GM18907 (cell line): ENCODE measurements at regions not wholly inside any gene's neighbourhood (a gene's known extent, or its start where the extent isn't known, plus 50 kb on each side); places are given as distances from the start of the nearest gene placed in this dataset.
A peak's percentile ranks its signal among the peaks of the same experiment; 100 is the strongest.
"Not testable (repeated sequence)": the region's sequence is repeated elsewhere in the genome, so short reads cannot be mapped to it uniquely, and the experiment has no call there.

Experiments used
- ATAC-seq: cut with Tn5 transposase; IDR thresholded peaks from one replicate; pipeline ENCODE4 v1.9.1; 2021; ENCODE audit warnings: mild to moderate bottlenecking, moderate library complexity; ENCODE audit not compliant: unreplicated experiment

DNA sequence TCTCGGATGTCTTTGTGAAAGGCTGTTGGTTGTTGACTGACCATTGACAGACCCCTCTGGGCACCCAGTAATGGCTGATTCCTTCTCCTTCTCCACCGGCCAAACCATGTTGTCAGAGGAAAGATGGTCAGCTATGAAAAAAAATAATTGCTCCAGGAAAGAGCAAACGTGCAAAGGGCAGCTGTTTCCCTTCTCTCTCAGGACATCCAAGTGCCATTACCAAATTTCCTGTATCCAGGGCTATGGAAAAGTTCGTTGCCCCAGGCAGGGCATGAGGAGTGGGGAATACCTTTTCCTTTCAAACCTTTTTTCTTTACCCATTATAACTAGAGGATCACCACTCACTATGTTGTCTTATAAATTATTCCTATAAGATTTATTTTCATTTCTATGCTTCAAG lies 321.5 kb upstream of the HNRNPA3 start:
- no peak for ATAC-seq

DNA sequence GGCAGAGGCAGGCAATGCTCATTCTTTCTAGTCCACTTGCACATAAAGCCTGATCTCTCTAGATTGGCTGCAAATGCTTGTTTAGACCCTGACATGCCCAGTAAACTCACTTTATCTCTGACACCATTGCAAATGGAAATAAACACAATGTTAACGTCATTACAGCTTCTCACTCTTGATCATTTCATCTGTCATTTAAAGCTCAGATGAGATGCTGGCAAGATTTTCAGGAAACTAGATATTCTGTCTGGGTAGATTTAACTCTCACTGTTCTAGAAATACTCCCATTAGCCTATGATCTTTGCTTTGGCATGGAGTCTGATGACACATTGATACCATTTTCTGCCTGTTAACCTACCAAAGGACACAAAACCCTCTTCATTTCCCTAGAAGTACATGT lies 320.7 kb upstream of the HNRNPA3 start:
- ATAC-seq, result no peak

- no peak for ATAC-seq
Measured at GRCh38 chr2:176892676-176893226, 319.8 kb upstream of the HNRNPA3 start.

DNA sequence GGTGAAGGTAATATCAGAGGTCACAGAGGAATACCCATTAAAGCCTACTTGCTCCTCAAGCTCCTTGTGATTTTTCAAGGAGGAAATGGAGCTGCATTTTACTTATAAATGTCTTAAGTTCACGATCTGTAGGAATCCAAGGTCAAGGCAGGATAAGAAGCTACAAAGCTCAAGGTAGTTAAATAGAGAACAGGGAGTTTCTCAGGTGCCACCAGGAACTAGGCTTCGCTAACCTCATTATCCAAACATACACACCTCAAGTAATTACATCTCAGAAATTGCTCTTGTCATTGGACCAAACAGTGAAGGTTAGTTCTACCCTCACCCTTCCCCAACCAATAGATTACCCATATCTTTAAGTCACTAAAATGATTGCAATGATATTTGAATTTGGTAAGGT lies 317.4 kb upstream of the HNRNPA3 start:
- ATAC-seq, result no peak

- ATAC-seq, result no peak
Measured at GRCh38 chr2:176902454-176902853, 310.1 kb upstream of the HNRNPA3 start.

DNA sequence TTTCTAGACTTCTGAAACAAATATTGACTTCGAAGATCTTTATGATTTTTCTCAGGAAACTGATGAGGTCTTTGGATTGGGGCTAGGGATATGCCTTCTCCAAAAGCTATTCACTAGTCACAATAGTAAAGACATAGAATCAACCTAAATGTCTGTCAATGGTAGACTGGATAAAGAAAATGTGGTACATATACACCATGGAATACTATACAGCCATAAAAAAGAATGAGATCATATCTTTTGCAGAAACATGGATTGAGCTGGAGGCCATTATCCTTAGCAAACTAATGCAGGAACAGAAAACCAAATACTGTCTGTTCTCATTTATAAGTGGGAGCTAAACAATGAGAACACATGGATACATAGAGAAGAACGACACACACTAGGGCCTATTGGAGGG lies 308.5 kb upstream of the HNRNPA3 start:
- ATAC-seq, result not testable (repeated sequence)

DNA sequence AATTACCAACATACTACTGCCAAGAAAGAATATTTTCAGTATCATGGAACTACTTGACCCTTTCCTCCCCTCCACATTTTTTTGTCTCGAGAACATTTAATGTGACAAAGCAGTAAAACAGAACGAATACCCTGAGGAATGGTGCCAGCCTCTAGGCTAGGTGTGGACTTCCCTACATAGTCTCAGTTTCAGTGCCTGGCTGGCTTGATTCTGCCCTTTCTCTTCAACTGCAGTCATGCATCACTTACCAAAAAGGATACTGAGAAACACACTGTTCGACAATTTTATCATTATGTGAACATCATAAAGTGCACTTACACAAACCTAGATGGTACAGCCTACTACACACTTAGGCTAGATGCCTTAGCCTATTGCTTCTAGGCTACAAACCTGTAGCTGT lies 305.3 kb upstream of the HNRNPA3 start:
- no peak for ATAC-seq

DNA sequence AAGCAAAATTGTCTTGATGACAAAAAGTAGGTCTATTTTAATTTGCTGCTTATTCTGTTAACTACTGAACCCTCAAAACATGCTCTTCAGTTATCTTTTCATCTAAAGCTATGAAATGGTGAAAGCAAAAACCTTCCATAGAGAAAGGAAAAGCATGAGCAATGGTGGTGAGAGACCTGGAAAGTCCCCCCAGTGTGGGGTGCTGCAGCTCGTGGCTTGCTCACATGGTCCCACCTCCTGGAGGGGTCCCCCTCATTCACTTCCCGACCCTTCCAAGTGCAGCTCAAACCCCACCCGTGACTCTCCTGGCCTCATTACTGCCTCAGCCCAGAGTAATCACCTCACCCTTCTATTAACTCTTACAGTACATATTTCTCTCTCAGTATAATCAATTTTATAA lies 301.8 kb upstream of the HNRNPA3 start:
- ATAC-seq, result no peak

DNA sequence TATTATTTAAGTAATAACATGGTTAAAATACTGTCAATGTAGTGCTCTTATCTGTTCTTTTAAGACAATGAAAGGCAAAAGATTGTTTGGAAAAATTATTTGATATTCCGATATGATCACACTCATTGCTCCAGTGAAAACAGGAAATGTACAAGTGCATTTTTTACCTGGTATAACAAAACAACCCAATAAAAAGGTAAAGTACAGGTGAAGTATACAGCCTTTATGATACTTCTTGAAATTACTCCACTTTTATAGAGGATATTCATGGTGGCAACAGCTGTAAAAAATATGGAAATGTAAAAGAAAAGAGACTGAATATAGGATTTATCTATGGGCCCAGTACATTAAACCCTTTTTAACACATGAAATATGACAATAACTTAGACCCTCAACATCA lies 298.6 kb upstream of the HNRNPA3 start:
- ATAC-seq, result no peak

GRCh38 chr2:176914371-176914770 lies 298.2 kb upstream of the HNRNPA3 start:
- no peak for ATAC-seq

GRCh38 chr2:176922545-176922944 lies 290.0 kb upstream of the HNRNPA3 start:
- not testable (repeated sequence) for ATAC-seq

DNA sequence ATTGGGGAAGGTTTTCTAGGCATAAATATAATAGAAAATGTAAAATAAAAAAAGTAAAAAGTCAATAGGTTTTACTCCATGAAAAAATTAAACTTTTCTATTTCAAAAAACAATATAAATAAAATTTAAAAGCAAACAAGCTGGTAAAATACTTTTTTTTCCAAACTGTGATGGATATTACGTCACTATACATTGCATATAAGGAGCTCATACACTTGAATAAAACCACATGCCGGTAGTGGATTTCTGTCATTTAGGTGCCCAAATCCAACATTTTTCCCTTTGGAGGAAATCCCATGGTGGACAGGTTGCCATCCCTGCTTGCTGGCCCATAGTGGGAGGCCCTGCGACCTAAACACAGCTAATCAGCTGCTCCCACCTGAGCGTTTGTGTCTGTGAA lies 289.4 kb upstream of the HNRNPA3 start:
- ATAC-seq, result no peak

DNA sequence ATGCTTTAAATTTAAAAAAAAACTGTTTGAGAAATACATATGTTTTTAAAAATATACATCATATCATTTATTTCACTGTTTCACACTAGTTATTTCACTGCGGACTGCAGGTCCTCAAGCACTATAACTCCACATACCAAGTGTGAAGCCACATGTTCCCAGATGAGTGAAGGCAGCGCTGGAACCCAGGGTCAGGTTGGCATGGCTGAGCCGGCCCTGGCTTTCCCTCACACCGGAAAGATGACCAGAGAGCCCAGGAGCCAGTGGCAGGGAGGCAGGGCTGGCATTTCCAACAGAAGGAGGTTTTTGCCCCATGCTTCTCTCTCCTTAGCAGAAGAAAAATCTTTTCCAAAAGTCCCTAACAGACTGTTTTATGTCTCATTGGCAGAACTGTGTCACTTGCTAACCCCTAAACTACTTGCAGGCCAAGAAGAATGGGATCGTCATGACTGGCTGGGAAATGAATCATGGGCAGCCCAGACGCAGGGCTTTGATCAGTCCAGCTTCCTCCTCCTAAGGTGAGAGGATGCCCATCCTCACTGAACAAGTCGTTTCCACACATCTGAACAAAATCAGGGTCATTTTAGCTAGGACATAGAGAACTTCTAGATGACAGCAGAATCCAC lies 287.6 kb upstream of the HNRNPA3 start:
- ATAC-seq, result no peak

GRCh38 chr2:176926453-176926852 lies 286.1 kb upstream of the HNRNPA3 start:
- ATAC-seq, result no peak

DNA sequence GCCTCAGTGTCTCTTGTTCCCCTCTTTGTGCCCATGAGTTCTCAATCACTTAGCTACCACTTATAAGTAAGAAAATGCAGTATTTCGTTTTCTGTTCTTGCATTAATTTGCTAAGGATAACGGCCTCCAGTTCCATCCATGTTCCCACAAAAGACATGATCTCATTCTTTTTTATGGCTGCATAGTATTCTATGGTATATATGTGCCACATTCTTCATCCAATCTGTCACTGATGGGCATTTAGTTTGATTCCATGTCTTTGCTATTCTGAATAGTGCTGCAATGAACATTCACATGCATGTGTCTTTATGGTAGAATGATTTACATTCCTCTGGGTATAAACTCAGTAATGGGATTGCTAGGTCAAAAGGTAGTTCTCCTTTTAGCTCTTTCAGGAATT lies 283.2 kb upstream of the HNRNPA3 start:
- ATAC-seq, result not testable (repeated sequence)

DNA sequence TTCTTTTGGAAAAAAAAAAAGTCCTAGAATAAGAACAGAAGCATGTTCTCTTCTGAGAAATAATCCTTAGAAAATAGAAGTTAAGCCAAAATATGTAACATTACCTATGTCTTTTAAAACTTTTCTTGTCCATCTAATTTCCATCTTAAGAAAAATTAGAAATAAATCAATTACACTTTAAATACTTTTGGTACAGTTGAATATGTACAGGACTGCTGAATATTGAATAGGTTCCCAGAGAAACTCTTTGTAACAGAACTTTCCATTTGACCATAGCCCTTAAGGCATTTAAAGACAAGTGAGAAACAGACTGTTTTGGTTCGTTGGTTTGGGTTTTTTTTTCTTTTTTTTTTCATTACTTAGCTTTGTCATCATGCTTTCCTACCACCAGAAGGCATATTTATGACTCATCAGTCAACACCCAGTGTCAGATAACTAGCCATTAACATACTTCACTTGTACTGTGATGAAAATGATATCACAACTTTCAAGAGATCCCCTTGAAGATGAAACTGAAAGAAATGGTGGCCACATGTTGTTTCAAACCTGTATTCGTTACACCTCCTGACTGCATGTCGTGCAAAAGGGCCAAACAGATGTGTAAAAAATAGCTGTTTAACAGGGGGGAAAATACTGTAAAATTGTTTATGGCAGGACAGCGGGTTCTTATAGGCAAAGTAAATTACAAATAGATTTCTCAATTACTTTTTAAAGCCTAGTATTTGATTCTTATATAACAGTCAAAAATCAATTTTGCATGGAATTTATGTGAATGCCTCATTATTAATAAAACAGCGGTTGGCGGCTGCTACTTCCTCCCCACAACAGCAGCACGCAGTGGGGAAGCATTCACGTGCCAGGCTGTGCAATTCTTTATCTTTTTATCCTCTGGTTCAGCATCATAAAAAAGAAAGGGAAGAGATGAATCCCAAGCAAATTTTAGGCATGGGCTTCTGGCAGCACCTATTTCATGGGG lies 280.7 kb upstream of the HNRNPA3 start:
- ATAC-seq, result peak; percentile 98

GRCh38 chr2:176934131-176934530 lies 278.5 kb upstream of the HNRNPA3 start:
- ATAC-seq, result no peak

DNA sequence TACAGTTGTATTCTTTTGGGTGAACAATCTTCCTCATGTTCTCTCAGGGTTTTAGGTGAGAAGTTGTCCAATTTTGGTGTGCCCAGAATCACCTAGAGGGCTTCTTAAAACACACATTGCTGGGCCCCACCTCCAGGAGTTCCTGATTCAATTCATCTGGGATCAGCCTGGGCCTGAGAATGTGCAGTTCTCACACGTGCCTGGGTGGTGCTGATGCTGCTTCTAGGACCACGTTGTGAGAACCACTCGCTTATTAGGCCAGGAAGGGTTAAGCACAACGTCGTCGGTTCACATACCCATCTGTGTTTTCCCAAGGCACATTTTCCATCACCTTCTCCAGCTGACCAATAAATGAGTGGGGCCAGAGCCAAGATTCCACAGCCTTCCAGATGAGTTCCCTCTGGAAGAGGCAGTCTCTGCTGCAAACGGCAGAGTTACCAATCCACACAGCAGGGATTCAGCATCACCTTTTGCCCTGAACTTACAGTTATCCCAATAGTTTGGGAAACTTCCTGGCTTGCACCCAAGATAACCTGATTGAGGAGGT lies 277.7 kb upstream of the HNRNPA3 start:
- no peak for ATAC-seq

DNA sequence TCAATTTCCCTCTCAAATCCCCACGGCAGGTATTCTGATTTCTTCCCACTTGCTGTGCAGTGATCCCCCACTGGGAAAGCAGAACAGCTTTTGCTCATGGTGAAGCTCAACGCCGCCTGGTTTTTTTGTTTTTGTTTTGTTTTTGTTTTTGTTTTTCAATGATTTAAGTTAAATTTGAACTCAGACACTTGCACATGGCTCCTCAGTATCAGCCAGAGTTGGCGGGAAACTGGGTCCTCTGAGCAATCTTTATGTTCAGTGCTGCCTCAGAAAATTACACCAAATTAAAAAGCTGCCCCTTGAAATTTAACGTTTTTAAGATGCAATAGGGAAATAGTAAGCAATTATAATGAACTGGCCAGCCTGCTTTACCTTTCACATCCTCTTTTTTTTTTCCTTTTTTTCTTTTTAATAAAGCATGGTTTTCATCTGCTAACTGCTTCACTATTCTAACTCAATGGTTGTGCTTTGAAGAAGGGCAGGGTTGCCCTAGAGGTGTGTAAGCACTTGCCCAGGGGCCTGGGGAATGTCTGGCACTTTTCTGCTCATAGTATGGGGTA lies 277.0 kb upstream of the HNRNPA3 start:
- no peak for ATAC-seq

DNA sequence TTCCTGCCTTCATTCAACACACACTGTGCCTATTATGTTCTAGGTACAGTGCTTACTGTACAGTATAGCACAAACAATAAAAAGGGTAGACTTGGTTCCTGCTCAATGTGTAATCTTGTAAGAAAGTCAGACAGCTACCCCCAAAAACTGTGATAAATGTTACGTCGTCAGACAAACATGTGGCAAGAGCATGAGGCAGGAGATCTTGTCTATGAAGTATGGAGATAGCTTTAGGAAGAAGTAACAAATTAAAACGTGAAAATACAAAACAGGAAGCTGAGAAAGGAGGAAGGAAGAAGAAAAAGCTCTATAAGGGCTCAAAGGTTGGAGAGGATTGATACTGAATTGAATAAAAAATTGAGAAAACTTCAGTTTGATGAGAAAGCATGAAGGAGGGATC lies 276.2 kb upstream of the HNRNPA3 start:
- ATAC-seq, result no peak

DNA sequence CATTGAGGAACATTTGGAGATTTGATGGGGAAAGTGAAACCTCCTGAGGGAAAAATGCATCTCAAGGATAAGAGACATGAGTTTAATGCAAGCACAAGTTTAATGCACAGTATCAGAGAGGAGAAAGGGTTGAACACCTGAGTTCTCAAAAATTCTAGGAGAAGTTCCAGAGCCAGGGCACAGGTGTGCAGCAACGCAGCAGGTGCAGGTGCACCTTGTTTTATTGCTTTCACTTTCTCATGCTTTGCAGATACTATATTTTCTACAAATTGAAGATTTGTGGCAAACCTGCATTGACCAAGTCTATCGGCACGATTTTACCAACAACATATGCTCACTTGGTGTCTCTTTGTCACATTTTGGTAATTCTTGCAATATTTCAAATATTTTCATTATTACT lies 267.6 kb upstream of the HNRNPA3 start:
- no peak for ATAC-seq
